Panc1 (cell line): ENCODE measurements at regions not wholly inside any gene's neighbourhood (a gene's known extent, or its start where the extent isn't known, plus 50 kb on each side); places are given as distances from the start of the nearest gene placed in this dataset.

Experiments used
- ATAC-seq: fragments of 200-7000 bp; cut with Tn5 transposase; 2 replicates; pipeline ENCODE4 v1.9.1; 2020; ENCODE audit warnings: mild to moderate bottlenecking, moderate library complexity
- BruUV-seq: library from RNA; stranded (reverse); fragments of 400-500 nt; replicated peaks from 2 replicates; lab custom pipeline; 2021; lab: Mats Ljungman, UMichigan
- CTCF ChIA-PET: fragments of 300-600 bp; sonication (Branson Sonifier 250); formaldehyde crosslinking; loops from one replicate; lab custom pipeline; 2022; ENCODE audit warnings: antibody characterized with exemption; lab: Charles Lee
- POLR2A ChIA-PET: fragments of 300-600 bp; sonication (Branson Sonifier 250); formaldehyde crosslinking; loops from one replicate; lab custom pipeline; 2022; ENCODE audit warnings: antibody characterized with exemption; lab: Charles Lee
- DNase-seq: peaks from one replicate; pipeline ENCODE4 v3.0.0-alpha.2; 2010; ENCODE audit warnings: low read depth, low spot score
- H3K27ac ChIP-seq: 2 replicates; pipeline ENCODE4 v1.5.1; 2011; ENCODE audit warnings: mild to moderate bottlenecking, low read length, inconsistent platforms
- H3K27me3 ChIP-seq: fragments of 200-500 bp; sonication (Bioruptor generic); 2 replicates; pipeline ENCODE4 v1.6.0; 2014; ENCODE audit warnings: low read length, inconsistent platforms; ENCODE audit not compliant: control insufficient read depth, insufficient read depth
- H3K36me3 ChIP-seq: fragments of 200-500 bp; sonication (Bioruptor generic); 2 replicates; pipeline ENCODE4 v1.5.1; 2014; ENCODE audit warnings: inconsistent platforms, mild to moderate bottlenecking, low read length, moderate library complexity; ENCODE audit not compliant: control insufficient read depth, insufficient read depth
- H3K4me1 ChIP-seq: 2 replicates; pipeline ENCODE4 v1.5.1; 2011; ENCODE audit warnings: inconsistent platforms, mild to moderate bottlenecking, low read length, moderate library complexity; ENCODE audit not compliant: control insufficient read depth, insufficient read depth
- H3K4me3 ChIP-seq, 2 experiments: 2 replicates each; pipeline ENCODE4 v1.5.1; 2011 to 2012; ENCODE audit warnings: low read depth in 2 of 2, low read length in 2 of 2, mild to moderate bottlenecking in 2 of 2, inconsistent platforms in 1 of 2, moderate library complexity in 1 of 2
- H3K9me3 ChIP-seq: fragments of 200-500 bp; sonication (Bioruptor generic); 2 replicates; pipeline ENCODE4 v1.5.1; 2014; ENCODE audit warnings: low read depth, mild to moderate bottlenecking, inconsistent platforms, low read length, moderate library complexity; ENCODE audit not compliant: control insufficient read depth, insufficient read depth
- CTCF ChIP-seq: fragments of 450-650 bp; IDR thresholded peaks from 2 replicates; pipeline ENCODE4 v1.5.1; 2017; ENCODE audit warnings: mild to moderate bottlenecking
- POLR2AphosphoS5 ChIP-seq: IDR thresholded peaks from 2 replicates; pipeline ENCODE4 v1.6.1; 2012; ENCODE audit warnings: mild to moderate bottlenecking, low read depth, low read length, moderate library complexity
- REST ChIP-seq, 2 experiments: IDR thresholded peaks; 2 replicates each; pipeline ENCODE4 v1.6.1; 2011 to 2012; ENCODE audit warnings: low read depth in 2 of 2, control low read depth in 1 of 2, low read length in 1 of 2, mild to moderate bottlenecking in 1 of 2, moderate library complexity in 1 of 2; ENCODE audit not compliant: insufficient read depth in 1 of 2
- SIN3A ChIP-seq: IDR thresholded peaks from 2 replicates; pipeline ENCODE4 v1.6.1; 2012; ENCODE audit warnings: low read depth, mild to moderate bottlenecking, low read length, moderate library complexity, borderline replicate concordance; ENCODE audit not compliant: insufficient read depth
- TCF7L2 ChIP-seq: IDR thresholded peaks from 2 replicates; pipeline ENCODE4 v1.6.1; 2011; ENCODE audit warnings: mild to moderate bottlenecking, low read depth, low read length, inconsistent platforms
- in situ Hi-C: cut with HindIII; loops from 2 replicates; pipeline ENCODE4 v1.10.0; 2016; ENCODE audit warnings: low sequenced_read_pairs, low pct_unique_long_range_greater_than_20kb
- intact Hi-C: fragments of 100-400 bp; cut with micrococcal nuclease; formaldehyde crosslinking; loops from one replicate; pipeline ENCODE4 v1.10.0; 2022; ENCODE audit not compliant: unreplicated experiment

- Histone ChIP-seq H3K27ac (no peak overlapping the region), H3K4me1 (no peaks in the 10 kb centered on the region), H3K9me3 (no peaks in the 10 kb centered on the region), H3K36me3 (no peaks in the 10 kb centered on the region), H3K27me3 (no peaks in the 10 kb centered on the region), H3K4me3 (no peak overlapping the region)
- BruUV-seq: no TSS peak
- CTCF ChIA-PET: no interaction called here
- POLR2A ChIA-PET: no interaction called here
- in situ Hi-C loops: no loop called here
- ATAC-seq (no peak), DNase-seq (no peak)
- TF ChIP-seq REST (IDR thresholded peaks at IDR 0.05; ENCODE audit: insufficient read depth in 1 of 2, low read depth in 2 of 2, low read length in 1 of 2) (no peak), TCF7L2 (no peak), POLR2AphosphoS5 (no peak), CTCF (no peak), SIN3A (no peak)
- intact Hi-C loops: no loop called here
Observed at GRCh38 chr10:128708182-128708581, 582.0 kb upstream of the MKI67 start.

GRCh38 chr10:128709686-128710085, 583.5 kb upstream of the MKI67 start:
- Histone ChIP-seq H3K4me1 (no peaks in the 10 kb centered on the region), H3K9me3 (no peaks in the 10 kb centered on the region), H3K36me3 (no peaks in the 10 kb centered on the region), H3K4me3 (no peak overlapping the region), H3K27me3 (no peaks in the 10 kb centered on the region), H3K27ac (no peak overlapping the region)
- no TSS peak for BruUV-seq
- ATAC-seq (no peak), DNase-seq (no peak)
- TF ChIP-seq CTCF (no peak), TCF7L2 (no peak), REST (IDR thresholded peaks at IDR 0.05; ENCODE audit: insufficient read depth in 1 of 2, low read depth in 2 of 2, low read length in 1 of 2) (no peak), POLR2AphosphoS5 (no peak), SIN3A (no peak)
- intact Hi-C loops: no loop called here
- in situ Hi-C loops: no loop called here
- POLR2A ChIA-PET: no interaction called here
- CTCF ChIA-PET: no interaction called here
